Retinal pigment epithelial cell (primary cell): ENCODE measurements at regions not wholly inside any gene's neighbourhood (a gene's known extent, or its start where the extent isn't known, plus 50 kb on each side); places are given as distances from the start of the nearest gene placed in this dataset.
A peak's percentile ranks its signal among the peaks of the same experiment; 100 is the strongest.

ENCODE experiments used
- DNase-seq: peaks from one replicate; pipeline ENCODE4 v3.0.0-alpha.2; 2010; ENCODE audit warnings: low read depth
- H3K4me3 ChIP-seq: 2 replicates; pipeline ENCODE4 v1.5.1; 2011; ENCODE audit warnings: mild to moderate bottlenecking, low read length, control low read depth, moderate library complexity
- TF ChIP-seq, protein P1 (sequence below): conservative IDR thresholded peaks from 2 replicates; pipeline ENCODE4 v1.5.1; 2011; ENCODE audit warnings: low read depth, low read length, control low read depth, inconsistent platforms

DNA sequence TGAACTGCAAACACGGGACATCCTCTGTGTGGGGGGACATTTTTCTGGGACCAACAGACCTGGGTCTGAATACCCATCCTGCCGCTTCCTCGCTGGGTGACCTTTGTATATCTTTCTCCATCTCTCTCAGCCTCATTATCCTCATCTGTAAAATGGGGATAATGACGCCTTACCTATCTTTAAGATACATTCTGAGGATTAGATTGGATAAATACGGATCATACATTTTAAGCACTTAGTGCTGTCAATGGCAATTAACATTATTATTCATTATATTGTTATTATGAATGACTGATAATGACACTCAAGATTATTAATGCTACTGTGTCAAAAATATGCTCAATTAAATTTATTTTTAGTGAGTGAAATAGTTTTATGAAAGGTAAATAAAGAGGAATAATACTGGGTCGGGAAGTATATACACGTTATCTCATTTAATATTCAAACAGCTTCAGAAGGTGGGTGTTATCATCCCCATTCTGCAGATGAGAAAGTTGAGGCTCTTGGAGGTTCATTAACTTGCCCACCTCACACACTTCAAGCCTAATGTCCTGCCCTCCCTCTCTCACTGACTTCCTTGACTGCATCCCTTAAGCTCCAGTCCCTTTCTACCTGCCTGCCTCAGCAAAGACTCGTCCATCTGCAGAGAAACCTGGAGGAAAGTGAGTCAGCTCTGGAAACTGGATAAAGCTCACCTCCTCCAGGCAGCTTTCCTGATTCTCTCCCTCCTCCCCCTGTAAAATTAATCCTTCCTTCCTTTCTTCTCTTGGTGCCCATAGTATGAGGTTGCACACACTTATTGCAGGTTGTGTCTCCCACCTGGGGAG, 120.7 kb upstream of the JUN start:
- DNase-seq: no peak
- TF ChIP-seq, protein P1, sequence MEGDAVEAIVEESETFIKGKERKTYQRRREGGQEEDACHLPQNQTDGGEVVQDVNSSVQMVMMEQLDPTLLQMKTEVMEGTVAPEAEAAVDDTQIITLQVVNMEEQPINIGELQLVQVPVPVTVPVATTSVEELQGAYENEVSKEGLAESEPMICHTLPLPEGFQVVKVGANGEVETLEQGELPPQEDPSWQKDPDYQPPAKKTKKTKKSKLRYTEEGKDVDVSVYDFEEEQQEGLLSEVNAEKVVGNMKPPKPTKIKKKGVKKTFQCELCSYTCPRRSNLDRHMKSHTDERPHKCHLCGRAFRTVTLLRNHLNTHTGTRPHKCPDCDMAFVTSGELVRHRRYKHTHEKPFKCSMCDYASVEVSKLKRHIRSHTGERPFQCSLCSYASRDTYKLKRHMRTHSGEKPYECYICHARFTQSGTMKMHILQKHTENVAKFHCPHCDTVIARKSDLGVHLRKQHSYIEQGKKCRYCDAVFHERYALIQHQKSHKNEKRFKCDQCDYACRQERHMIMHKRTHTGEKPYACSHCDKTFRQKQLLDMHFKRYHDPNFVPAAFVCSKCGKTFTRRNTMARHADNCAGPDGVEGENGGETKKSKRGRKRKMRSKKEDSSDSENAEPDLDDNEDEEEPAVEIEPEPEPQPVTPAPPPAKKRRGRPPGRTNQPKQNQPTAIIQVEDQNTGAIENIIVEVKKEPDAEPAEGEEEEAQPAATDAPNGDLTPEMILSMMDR: no peak

DNA sequence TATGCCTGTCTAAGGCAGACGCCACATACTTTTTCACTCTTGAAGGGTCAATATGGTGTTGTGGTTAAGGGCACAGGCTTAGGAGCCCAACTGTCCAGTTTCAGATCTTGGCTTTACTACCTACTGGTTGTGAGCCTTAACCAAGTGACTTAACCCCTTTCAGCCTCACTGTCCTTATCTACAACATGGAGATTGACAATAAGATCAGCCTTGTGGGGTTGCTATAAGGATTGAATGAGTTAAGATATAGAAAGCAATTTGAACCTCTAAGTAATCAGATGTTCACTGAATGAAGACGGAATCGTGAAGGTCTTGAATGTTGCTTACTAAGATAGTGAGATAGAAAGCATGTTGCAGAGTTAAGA, 121.3 kb upstream of the JUN start:
- H3K4me3 ChIP-seq: no peak overlapping the region
- no peak for DNase-seq
- TF ChIP-seq, protein P1: no peak

More for the DNA sequence above, 120.7 kb upstream of the JUN start:
- H3K4me3 ChIP-seq: peak overlapping the region; percentile 47

DNA sequence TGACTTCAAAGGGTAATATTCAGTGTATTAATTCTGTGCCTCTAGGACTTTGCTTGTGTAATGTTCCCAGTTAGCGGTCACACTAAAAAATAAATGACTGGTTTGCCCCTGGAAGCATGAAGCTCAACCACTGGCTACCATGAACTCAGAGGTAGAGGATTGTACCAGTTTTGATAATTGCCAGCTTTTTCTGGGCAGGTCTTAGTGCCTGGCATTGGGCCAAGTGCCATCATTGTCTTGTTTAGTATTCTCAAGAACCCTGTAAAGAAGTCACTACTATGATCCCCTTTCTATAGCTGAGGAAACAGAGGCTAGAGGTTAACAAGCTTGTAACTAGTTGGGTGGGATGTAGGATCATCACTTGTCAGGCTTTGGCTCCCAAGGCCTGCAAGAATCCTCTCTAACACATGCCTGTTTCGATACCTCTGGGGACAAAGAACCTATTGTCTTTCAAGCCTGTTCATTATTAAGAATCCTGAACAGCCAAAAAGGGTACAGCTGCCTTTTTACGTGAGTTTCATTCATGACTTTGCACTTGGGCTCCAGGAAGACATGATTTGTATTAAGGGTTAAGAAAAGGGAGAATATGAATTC, 121.9 kb upstream of the JUN start:
- DNase-seq: no peak
- H3K4me3 ChIP-seq: no peak overlapping the region
- TF ChIP-seq, protein P1: no peak

DNA sequence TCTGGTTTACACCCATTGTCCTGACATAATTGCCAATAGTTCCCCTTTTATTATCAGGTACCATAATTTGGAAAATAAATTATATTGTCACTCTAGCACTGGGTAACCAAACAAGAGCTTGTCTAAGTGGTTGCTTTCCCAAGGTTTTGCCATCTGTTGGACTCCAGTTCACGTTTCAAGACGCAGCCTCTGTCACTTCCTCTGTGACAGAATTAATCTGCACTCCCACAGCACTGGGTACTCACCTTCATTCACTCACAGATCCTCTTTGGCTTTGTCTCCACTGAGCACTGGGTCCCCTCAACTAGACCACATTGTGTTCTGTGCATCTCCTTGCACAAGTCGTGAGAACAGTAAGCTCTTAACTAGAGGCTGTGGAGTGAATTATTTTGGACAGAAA, 123.6 kb upstream of the JUN start:
- no peak for DNase-seq
- TF ChIP-seq, protein P1: no peak
- H3K4me3 ChIP-seq: no peak overlapping the region

DNA sequence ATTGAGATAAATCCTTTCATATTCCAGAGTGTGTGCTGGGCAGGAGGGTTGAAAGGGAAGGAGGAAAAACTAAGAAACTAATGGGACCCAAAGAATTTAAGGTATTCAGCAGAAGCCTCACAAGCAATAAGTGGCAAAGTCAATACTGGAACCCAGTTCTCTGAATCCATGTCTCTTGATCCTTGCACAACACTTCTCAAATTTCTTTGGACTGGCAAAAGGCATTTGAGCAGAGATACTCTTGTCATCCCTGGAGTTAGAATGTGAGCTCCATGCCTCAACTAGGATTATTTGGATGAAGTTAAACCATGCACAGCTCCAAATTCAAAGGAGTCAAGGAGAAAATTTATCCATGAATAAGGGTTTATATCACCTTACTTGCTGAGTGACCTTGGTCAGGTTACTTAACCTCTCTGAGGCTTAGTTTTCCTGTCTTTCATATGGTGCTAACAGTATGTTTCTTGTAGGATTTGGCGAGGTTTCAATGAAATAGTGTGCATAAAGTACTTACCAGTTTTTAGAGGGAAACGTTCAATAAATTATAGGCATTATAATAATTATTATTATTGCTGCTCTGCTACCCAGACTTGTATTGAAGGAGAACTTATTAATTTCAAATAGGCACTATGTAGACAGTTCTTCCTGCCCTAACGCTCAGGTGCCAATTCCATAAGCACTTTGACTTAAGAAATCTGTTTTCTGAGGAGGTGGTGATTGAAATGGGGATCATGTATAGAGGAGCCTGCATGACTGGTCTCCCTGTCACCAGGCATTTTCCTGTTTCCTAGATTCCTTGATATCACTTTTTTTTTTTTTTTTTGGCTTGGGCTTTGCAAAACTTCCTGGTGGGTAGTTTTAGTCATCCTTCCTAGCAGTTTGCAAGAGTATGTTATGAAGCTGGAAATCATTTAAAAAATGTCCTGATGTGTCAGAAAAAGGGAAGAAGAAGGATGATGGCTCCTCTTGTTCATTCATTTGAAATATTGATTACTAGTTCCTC, 125.0 kb upstream of the JUN start:
- no peak for DNase-seq
- no peak overlapping the region for H3K4me3 ChIP-seq
- TF ChIP-seq, protein P1: no peak

DNA sequence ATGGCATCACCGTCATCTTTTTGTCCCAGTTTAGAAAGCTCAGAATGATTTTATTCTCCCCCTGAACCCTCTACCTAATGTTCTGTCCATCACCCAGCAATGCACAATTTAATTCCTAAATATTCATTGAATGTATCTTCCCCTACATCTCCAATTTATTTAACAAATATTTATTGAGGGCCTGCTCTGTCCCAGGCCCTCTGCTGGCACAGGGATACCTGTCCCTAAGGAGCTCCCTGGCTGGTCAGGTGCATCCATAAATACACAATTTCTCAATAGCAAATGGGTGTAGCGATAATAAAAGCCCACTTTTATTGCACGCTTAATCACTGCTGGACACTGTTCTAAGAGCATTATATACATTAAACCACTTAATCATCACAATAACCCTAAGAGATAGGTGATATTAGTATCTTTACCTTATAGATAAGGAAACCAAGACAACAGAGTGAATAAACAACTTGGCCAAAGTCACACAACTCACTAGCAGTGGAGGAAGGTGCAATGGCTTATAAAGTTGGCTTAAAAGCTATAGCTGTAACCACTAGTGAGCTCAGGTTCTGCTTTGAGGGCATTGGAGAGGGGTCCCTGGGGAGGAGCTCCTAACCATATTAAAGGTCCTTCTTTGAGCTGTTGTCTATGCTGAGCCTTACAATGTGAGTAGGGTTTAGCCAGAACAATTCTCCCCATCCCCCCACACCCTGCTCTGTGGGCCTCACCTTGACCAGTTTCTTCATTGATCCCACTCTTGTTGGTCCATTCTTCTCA, 126.3 kb upstream of the JUN start:
- TF ChIP-seq, protein P1: no peak
- no peak for DNase-seq
- H3K4me3 ChIP-seq: no peak overlapping the region
